HepG2 (cell line): ENCODE measurements at regions not wholly inside any gene's neighbourhood (a gene's known extent, or its start where the extent isn't known, plus 50 kb on each side); places are given as distances from the start of the nearest gene placed in this dataset.

ENCODE experiments used
- CCAR2 ChIP-seq: fragments of 200-400 bp; formaldehyde crosslinking; optimal IDR thresholded peaks from 2 replicates; pipeline ENCODE3; 2018; ENCODE audit warnings: low read depth, mild to moderate bottlenecking, low read length, moderate library complexity
- CCDC6 ChIP-seq: sonication (generic); formaldehyde crosslinking; IDR thresholded peaks from 2 replicates; pipeline ENCODE4 v1.8.1; 2022; ENCODE audit warnings: mild to moderate bottlenecking, missing genetic modification reagents, moderate library complexity
- IKZF1 ChIP-seq: fragments of 450-650 bp; IDR thresholded peaks from 2 replicates; pipeline ENCODE4 v1.7.1; 2016
- REXO4 ChIP-seq: sonication (generic); formaldehyde crosslinking; IDR thresholded peaks from 2 replicates; pipeline ENCODE4 v1.8.0; 2022; ENCODE audit warnings: missing genetic modification reagents, mild to moderate bottlenecking, borderline replicate concordance
- ZBTB1 ChIP-seq: sonication (generic); formaldehyde crosslinking; IDR thresholded peaks from 2 replicates; pipeline ENCODE4 v1.4.0; 2020; ENCODE audit warnings: missing genetic modification reagents, borderline replicate concordance
- ZNF747 ChIP-seq: sonication (generic); formaldehyde crosslinking; IDR thresholded peaks from 2 replicates; pipeline ENCODE4 v1.8.1; 2023; ENCODE audit warnings: missing genetic modification reagents, mild to moderate bottlenecking, borderline replicate concordance
- ZNF780A ChIP-seq: sonication (generic); formaldehyde crosslinking; IDR thresholded peaks from 2 replicates; pipeline ENCODE4 v1.8.0; 2022; ENCODE audit warnings: mild to moderate bottlenecking, missing genetic modification reagents, moderate library complexity
- TF ChIP-seq, protein P1 (sequence below): sonication (generic); formaldehyde crosslinking; IDR thresholded peaks from 2 replicates; pipeline ENCODE4 v1.5.1; 2020; ENCODE audit warnings: mild to moderate bottlenecking, missing genetic modification reagents, moderate library complexity
- TF ChIP-seq, protein P2 (sequence below): sonication (generic); formaldehyde crosslinking; IDR thresholded peaks from 2 replicates; pipeline ENCODE4 v1.9.0; 2022; ENCODE audit warnings: low read depth, missing genetic modification reagents
- TF ChIP-seq, protein P3 (sequence below): sonication (generic); formaldehyde crosslinking; conservative IDR thresholded peaks from 2 replicates; pipeline ENCODE4 v1.8.0; 2022; ENCODE audit warnings: missing genetic modification reagents
- TF ChIP-seq, protein P4 (sequence below): sonication (generic); formaldehyde crosslinking; IDR thresholded peaks from 2 replicates; pipeline ENCODE4 v1.4.0; 2020; ENCODE audit warnings: missing genetic modification reagents

DNA sequence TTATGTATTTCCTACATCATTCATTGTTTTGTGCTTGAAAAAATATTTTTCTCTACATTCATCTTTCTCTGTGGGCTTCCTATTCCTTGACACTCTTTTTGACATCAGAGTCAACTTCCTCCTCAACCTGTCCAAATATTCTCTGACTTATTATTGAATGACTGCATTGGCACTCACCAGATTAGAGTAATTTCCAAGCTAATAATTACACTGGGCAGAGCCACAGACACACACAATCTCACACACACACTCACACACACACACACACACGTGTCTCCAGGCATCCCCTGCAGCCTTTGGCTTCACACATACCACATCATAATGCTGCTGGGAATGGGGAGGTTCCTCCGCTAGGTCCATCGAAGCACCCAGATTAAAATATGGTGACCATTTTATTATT lies 184.5 kb downstream of the SYK start (continued):
- TF ChIP-seq CCDC6 (CRISPR knock-in tag): no peak
- no peak for TF ChIP-seq ZNF747 (CRISPR knock-in tag)
- TF ChIP-seq REXO4 (CRISPR knock-in tag): no peak
- TF ChIP-seq, protein P1, sequence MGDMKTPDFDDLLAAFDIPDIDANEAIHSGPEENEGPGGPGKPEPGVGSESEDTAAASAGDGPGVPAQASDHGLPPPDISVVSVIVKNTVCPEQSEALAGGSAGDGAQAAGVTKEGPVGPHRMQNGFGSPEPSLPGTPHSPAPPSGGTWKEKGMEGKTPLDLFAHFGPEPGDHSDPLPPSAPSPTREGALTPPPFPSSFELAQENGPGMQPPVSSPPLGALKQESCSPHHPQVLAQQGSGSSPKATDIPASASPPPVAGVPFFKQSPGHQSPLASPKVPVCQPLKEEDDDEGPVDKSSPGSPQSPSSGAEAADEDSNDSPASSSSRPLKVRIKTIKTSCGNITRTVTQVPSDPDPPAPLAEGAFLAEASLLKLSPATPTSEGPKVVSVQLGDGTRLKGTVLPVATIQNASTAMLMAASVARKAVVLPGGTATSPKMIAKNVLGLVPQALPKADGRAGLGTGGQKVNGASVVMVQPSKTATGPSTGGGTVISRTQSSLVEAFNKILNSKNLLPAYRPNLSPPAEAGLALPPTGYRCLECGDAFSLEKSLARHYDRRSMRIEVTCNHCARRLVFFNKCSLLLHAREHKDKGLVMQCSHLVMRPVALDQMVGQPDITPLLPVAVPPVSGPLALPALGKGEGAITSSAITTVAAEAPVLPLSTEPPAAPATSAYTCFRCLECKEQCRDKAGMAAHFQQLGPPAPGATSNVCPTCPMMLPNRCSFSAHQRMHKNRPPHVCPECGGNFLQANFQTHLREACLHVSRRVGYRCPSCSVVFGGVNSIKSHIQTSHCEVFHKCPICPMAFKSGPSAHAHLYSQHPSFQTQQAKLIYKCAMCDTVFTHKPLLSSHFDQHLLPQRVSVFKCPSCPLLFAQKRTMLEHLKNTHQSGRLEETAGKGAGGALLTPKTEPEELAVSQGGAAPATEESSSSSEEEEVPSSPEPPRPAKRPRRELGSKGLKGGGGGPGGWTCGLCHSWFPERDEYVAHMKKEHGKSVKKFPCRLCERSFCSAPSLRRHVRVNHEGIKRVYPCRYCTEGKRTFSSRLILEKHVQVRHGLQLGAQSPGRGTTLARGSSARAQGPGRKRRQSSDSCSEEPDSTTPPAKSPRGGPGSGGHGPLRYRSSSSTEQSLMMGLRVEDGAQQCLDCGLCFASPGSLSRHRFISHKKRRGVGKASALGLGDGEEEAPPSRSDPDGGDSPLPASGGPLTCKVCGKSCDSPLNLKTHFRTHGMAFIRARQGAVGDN (CRISPR knock-in tag): no peak
- TF ChIP-seq, protein P2, sequence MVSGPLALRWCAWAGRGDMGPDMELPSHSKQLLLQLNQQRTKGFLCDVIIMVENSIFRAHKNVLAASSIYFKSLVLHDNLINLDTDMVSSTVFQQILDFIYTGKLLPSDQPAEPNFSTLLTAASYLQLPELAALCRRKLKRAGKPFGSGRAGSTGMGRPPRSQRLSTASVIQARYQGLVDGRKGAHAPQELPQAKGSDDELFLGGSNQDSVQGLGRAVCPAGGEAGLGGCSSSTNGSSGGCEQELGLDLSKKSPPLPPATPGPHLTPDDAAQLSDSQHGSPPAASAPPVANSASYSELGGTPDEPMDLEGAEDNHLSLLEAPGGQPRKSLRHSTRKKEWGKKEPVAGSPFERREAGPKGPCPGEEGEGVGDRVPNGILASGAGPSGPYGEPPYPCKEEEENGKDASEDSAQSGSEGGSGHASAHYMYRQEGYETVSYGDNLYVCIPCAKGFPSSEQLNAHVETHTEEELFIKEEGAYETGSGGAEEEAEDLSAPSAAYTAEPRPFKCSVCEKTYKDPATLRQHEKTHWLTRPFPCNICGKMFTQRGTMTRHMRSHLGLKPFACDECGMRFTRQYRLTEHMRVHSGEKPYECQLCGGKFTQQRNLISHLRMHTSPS (CRISPR knock-in tag): no peak
- TF ChIP-seq, protein P3, sequence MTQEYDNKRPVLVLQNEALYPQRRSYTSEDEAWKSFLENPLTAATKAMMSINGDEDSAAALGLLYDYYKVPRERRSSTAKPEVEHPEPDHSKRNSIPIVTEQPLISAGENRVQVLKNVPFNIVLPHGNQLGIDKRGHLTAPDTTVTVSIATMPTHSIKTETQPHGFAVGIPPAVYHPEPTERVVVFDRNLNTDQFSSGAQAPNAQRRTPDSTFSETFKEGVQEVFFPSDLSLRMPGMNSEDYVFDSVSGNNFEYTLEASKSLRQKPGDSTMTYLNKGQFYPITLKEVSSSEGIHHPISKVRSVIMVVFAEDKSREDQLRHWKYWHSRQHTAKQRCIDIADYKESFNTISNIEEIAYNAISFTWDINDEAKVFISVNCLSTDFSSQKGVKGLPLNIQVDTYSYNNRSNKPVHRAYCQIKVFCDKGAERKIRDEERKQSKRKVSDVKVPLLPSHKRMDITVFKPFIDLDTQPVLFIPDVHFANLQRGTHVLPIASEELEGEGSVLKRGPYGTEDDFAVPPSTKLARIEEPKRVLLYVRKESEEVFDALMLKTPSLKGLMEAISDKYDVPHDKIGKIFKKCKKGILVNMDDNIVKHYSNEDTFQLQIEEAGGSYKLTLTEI (CRISPR knock-in tag): no peak
- no peak for TF ChIP-seq ZNF780A (CRISPR knock-in tag)
- TF ChIP-seq, protein P4, sequence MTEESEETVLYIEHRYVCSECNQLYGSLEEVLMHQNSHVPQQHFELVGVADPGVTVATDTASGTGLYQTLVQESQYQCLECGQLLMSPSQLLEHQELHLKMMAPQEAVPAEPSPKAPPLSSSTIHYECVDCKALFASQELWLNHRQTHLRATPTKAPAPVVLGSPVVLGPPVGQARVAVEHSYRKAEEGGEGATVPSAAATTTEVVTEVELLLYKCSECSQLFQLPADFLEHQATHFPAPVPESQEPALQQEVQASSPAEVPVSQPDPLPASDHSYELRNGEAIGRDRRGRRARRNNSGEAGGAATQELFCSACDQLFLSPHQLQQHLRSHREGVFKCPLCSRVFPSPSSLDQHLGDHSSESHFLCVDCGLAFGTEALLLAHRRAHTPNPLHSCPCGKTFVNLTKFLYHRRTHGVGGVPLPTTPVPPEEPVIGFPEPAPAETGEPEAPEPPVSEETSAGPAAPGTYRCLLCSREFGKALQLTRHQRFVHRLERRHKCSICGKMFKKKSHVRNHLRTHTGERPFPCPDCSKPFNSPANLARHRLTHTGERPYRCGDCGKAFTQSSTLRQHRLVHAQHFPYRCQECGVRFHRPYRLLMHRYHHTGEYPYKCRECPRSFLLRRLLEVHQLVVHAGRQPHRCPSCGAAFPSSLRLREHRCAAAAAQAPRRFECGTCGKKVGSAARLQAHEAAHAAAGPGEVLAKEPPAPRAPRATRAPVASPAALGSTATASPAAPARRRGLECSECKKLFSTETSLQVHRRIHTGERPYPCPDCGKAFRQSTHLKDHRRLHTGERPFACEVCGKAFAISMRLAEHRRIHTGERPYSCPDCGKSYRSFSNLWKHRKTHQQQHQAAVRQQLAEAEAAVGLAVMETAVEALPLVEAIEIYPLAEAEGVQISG (CRISPR knock-in tag): no peak
- TF ChIP-seq CCAR2: no peak
- no peak for TF ChIP-seq IKZF1
- no peak for TF ChIP-seq ZBTB1 (CRISPR knock-in tag)
- TF ChIP-seq, all 625 proteins: peak for 0
